Ovary (tissue), 7 donors: ENCODE measurements at regions not wholly inside any gene's neighbourhood (a gene's known extent, or its start where the extent isn't known, plus 50 kb on each side); places are given as distances from the start of the nearest gene placed in this dataset.

Source experiments
- DNase-seq, 5 donors: peaks; one replicate each; pipeline ENCODE4 v3.0.0-alpha.2; 2019 to 2020
- H3K27ac ChIP-seq, 2 donors: fragments of 200-600 bp; one replicate each; pipeline versions ENCODE4 v1.5.1 to v1.8.0; 2019 to 2022
- H3K27me3 ChIP-seq: fragments of 200-600 bp; one replicate; pipeline ENCODE4 v1.8.0; 2022
- H3K36me3 ChIP-seq: fragments of 200-600 bp; sonication (generic); one replicate; pipeline ENCODE4 v1.5.1; 2019
- H3K4me1 ChIP-seq: one replicate; pipeline ENCODE4 v1.8.1; 2013; ENCODE audit warnings: mild to moderate bottlenecking, moderate library complexity; ENCODE audit not compliant: insufficient read depth
- H3K4me3 ChIP-seq: fragments of 200-600 bp; sonication (generic); one replicate; pipeline ENCODE4 v1.5.1; 2017
- H3K9me3 ChIP-seq, 2 donors: fragments of 200-600 bp in 1 of 2; sonication (generic) in 1 of 2; one replicate each; pipeline versions ENCODE4 v1.5.1 to v1.8.1; 2013 to 2019; ENCODE audit warnings: mild to moderate bottlenecking in 1 of 2, moderate library complexity in 1 of 2
- CTCF ChIP-seq, 3 donors: fragments of 450-650 bp in 2 of 3; fragments of 200-600 bp in 1 of 3; IDR thresholded peaks; one replicate each; pipeline versions ENCODE4 v1.5.1 to v1.8.0; 2016 to 2022; ENCODE audit warnings: antibody characterized with exemption in 3 of 3, mild to moderate bottlenecking in 1 of 3
- EP300 ChIP-seq: sonication (generic); formaldehyde crosslinking; IDR thresholded peaks from one replicate; pipeline ENCODE4 v1.6.1; 2017; ENCODE audit warnings: antibody characterized with exemption
- POLR2A ChIP-seq: fragments of 450-650 bp; IDR thresholded peaks from one replicate; pipeline ENCODE4 v1.6.1; 2017; ENCODE audit warnings: antibody characterized with exemption, mild to moderate bottlenecking, moderate library complexity
- WGBS, 3 donors: extraction: QIAGEN DNeasy Blood & Tissue Kit in 1 of 3; methylation state at CpG; one replicate each; pipeline versions ENCODE4 v1.1.5 to v1.1.7; 2013 to 2017; 5-methylcytosine and 5-hydroxymethylcytosine counted together
- intact Hi-C, 4 donors: fragments of 100-400 bp; cut with DNase I; formaldehyde crosslinking; loops; one replicate each; pipeline versions ENCODE4 v1.11.0 to v1.15.1; 2022 to 2023
- donor health status: DM: no; HTN: no; CAD: no; lungs with moderate emphysema.
- donor health status: DM: no; HTN: no; CAD: no.
- donor health status: Bipolar disorder and iron deficiency.
- donor health status: DM: no; HTN: no; CAD: no.
- donor health status: DM: yes; HTN: yes; CAD: no.

- 3 to 12% (median 8%) methylated on average over 2 of the region's 2 CpGs for WGBS, 3 donors
- Histone ChIP-seq H3K27me3 (no peaks in the 10 kb centered on the region), H3K4me1 (peaks cover 7% of the 10 kb centered on the region), H3K36me3 (no peaks in the 10 kb centered on the region), H3K4me3 (no peak overlapping the region), H3K27ac (no peak overlapping the region), H3K9me3 (no peaks in the 10 kb centered on the region)
- TF ChIP-seq CTCF (IDR thresholded peaks at IDR 0.05), result no peak
- intact Hi-C loops, result no loop called here
- DNase-seq, result no peak
These were observed 291.3 kb upstream of the ATP2B1 start for GRCh38 chr12:89999699-90000505.

GRCh38 chr12:89995870-89996269 lies 287.2 kb upstream of the ATP2B1 start:
- H3K4me1 ChIP-seq, result peaks cover 2% of the 10 kb centered on the region
- WGBS, 3 donors, result 52 to 81% (median 77%) methylated on average over 1 of the region's 1 CpG
- no peaks in the 10 kb centered on the region for H3K9me3 ChIP-seq

GRCh38 chr12:89994911-89995310 lies 286.3 kb upstream of the ATP2B1 start:
- TF ChIP-seq CTCF (IDR thresholded peaks at IDR 0.05), result no peak
- no peak for TF ChIP-seq EP300
- TF ChIP-seq POLR2A, result no peak
- 93 to 95% (median 94%) methylated on average over 1 of the region's 1 CpG for WGBS, 3 donors
- H3K27ac ChIP-seq, result no peak overlapping the region
- H3K4me3 ChIP-seq, result no peak overlapping the region
- no peaks in the 10 kb centered on the region for H3K9me3 ChIP-seq
- intact Hi-C loops, result no loop called here
- no peak for DNase-seq
- H3K36me3 ChIP-seq, result no peaks in the 10 kb centered on the region
- H3K4me1 ChIP-seq, result peaks cover 2% of the 10 kb centered on the region
- no peaks in the 10 kb centered on the region for H3K27me3 ChIP-seq

More at GRCh38 chr12:89995870-89996269, 287.2 kb upstream of the ATP2B1 start:
- Histone ChIP-seq H3K27me3 (no peaks in the 10 kb centered on the region), H3K36me3 (no peaks in the 10 kb centered on the region), H3K4me3 (no peak overlapping the region), H3K27ac (no peak overlapping the region)
- no peak for DNase-seq
- intact Hi-C loops, result no loop called here
- TF ChIP-seq EP300 (no peak), POLR2A (no peak), CTCF (IDR thresholded peaks at IDR 0.05) (no peak)

- intact Hi-C loops, result no loop called here
- H3K9me3 ChIP-seq, result no peaks in the 10 kb centered on the region
- no peaks in the 10 kb centered on the region for H3K27me3 ChIP-seq
- no peak overlapping the region for H3K27ac ChIP-seq
- no peaks in the 10 kb centered on the region for H3K36me3 ChIP-seq
- TF ChIP-seq CTCF (IDR thresholded peaks at IDR 0.05) (no peak), EP300 (no peak), POLR2A (no peak)
- no peak for DNase-seq
- H3K4me1 ChIP-seq, result no peaks in the 10 kb centered on the region
- 94 to 100% (median 98%) methylated on average over 1 of the region's 1 CpG for WGBS, 3 donors
- no peak overlapping the region for H3K4me3 ChIP-seq
These were observed 285.0 kb upstream of the ATP2B1 start for GRCh38 chr12:89993632-89994031.
